OCI-LY3 (cell line): ENCODE measurements at regions not wholly inside any gene's neighbourhood (a gene's known extent, or its start where the extent isn't known, plus 50 kb on each side); places are given as distances from the start of the nearest gene placed in this dataset.

Source experiments
- CTCF ChIP-seq: fragments of 200-600, 300-600 bp; sonication (generic); IDR thresholded peaks from 2 replicates; pipeline ENCODE4 v1.5.1; 2014; ENCODE audit warnings: antibody characterized with exemption, low read length, low read depth
- EZH2phosphoT487 ChIP-seq: fragments of 200-600 bp; shearing (Covaris generic); IDR thresholded peaks from 2 replicates; pipeline ENCODE4 v1.6.1; 2018; ENCODE audit warnings: antibody characterized with exemption, mixed run types, low read depth

- TF ChIP-seq CTCF (no peak), EZH2phosphoT487 (no peak)
These were observed 63.3 kb downstream of the IRX1 start for GRCh38 chr5:3658929-3659328.
